ENCODE measurements at regions not wholly inside any gene's neighbourhood (a gene's known extent, or its start where the extent isn't known, plus 50 kb on each side); places are given as distances from the start of the nearest gene placed in this dataset.
A peak's percentile ranks its signal among the peaks of the same experiment; 100 is the strongest.

DNA sequence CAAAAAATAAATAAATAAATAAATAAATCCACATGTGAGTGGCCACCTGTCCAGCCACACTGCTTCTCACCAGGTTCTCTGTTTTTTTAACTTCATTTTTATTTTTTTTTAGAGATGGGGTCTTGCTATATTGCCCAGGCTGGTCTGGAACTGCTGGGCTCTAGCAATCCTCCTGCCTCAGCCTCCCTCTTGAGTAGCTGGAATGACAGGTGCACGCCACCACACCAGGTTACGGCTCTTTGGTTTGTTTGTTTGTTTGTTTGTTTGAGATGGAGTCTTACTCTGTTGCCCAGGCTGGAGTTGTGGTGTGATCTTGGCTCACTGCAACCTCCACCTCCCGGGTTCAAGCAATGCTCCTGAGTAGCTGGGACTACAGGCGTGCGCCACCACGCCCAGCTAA is 94.5 kb upstream of the CACNA1A start:
- H3K4me3 ChIP-seq (ENCODE audit: low read depth, low read length), result no peak overlapping the region

GRCh38 chr19:13600091-13600490 is 93.8 kb upstream of the CACNA1A start:
- DNase-seq (ENCODE audit: low read depth), result no peak
- H3K4me3 ChIP-seq (ENCODE audit: low read depth, low read length), result no peak overlapping the region
- no peak for TF ChIP-seq CTCF (conservative IDR thresholded peaks at IDR 0.05; ENCODE audit: low read depth, low read length)

More for the DNA sequence above, 94.5 kb upstream of the CACNA1A start:
- no peak for TF ChIP-seq CTCF (conservative IDR thresholded peaks at IDR 0.05; ENCODE audit: low read depth, low read length)
- no peak for DNase-seq (ENCODE audit: low read depth)

- TF ChIP-seq CTCF (conservative IDR thresholded peaks at IDR 0.05; ENCODE audit: low read depth, low read length), result no peak
- H3K4me3 ChIP-seq (ENCODE audit: low read depth, low read length), result no peak overlapping the region
- no peak for DNase-seq (ENCODE audit: low read depth)
These were observed 93.4 kb upstream of the CACNA1A start for GRCh38 chr19:13599681-13600080.

- no peak for DNase-seq (ENCODE audit: low read depth)
- TF ChIP-seq CTCF (conservative IDR thresholded peaks at IDR 0.05; ENCODE audit: low read depth, low read length), result no peak
These were observed 91.8 kb upstream of the CACNA1A start for GRCh38 chr19:13598098-13598497.

GRCh38 chr19:13597640-13598039 is 91.4 kb upstream of the CACNA1A start:
- DNase-seq (ENCODE audit: low read depth), result peak; percentile 85
- H3K4me3 ChIP-seq (ENCODE audit: low read depth, low read length), result no peak overlapping the region
- TF ChIP-seq CTCF (conservative IDR thresholded peaks at IDR 0.05; ENCODE audit: low read depth, low read length), result peak; percentile 80

More at GRCh38 chr19:13598098-13598497, 91.8 kb upstream of the CACNA1A start:
- H3K4me3 ChIP-seq (ENCODE audit: low read depth, low read length), result no peak overlapping the region

DNA sequence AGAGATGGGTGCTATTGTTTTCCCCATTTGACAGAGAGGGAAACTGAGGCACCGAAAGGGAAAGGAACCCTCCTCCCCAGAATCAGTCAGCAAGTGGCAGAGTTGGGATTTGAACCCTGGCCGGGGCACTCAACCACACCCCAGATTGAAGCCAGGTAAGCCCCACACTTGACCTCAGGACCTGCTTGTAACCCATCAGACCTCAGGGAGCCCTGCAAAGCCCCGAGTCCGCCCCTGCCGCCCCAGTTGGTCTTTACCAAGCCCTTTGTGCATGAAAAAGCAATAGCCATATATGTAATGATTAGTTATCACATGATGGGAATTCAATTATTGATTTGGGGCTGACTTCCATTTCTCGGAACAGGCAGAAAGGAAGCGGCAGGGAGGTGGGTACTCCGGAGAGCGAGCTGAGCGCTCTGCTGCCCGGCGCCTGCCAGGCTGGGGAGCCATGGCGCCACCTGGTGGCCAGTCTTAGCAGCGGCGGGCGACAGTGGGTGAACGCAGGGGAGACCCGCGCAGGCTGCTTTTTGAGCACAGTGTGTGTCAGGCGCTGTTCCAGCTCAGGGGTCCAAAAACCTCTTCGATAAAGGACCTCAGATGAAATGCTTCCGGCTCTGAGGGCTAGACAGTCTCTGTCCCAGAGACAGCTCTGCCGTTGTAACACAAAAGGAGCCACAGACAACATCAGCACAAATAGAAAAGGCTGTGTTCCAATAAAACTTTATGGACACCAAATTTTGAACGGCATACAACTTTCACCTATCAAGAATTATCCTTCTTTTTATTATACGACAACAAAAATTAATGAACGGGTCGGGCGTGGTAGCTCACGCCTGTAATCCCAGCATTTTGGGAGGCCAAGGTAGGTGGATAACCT is 82.9 kb upstream of the CACNA1A start:
- peak; percentile 92 for TF ChIP-seq CTCF (conservative IDR thresholded peaks at IDR 0.05; ENCODE audit: low read depth, low read length)
- no peak overlapping the region for H3K4me3 ChIP-seq (ENCODE audit: low read depth, low read length)
- DNase-seq (ENCODE audit: low read depth), result peak; percentile 69

DNA sequence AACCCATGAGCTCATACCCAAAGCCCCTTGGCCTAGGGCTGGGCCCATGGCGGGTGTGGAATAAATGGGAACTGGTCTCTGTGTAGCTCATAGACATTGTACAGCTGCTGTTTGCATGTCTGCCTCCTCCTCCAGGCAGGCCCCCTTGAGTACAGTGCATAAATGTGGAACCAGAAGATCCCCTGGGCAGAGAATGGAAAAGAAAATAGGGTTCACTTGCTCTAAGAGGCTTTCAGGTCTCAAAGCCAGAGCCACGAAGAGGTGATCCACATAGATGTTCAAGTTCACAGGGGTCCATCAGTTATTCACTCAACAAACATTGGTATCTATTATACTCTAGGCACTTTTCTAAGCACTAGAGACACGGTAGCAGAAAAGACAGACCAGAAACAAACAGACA is 79.2 kb upstream of the CACNA1A start:
- DNase-seq (ENCODE audit: low read depth), result no peak
- no peak for TF ChIP-seq CTCF (conservative IDR thresholded peaks at IDR 0.05; ENCODE audit: low read depth, low read length)
- no peak overlapping the region for H3K4me3 ChIP-seq (ENCODE audit: low read depth, low read length)

Data from choroid plexus epithelial cell (primary cell).